ENCODE measurements at regions not wholly inside any gene's neighbourhood (a gene's known extent, or its start where the extent isn't known, plus 50 kb on each side); places are given as distances from the start of the nearest gene placed in this dataset.

DNA sequence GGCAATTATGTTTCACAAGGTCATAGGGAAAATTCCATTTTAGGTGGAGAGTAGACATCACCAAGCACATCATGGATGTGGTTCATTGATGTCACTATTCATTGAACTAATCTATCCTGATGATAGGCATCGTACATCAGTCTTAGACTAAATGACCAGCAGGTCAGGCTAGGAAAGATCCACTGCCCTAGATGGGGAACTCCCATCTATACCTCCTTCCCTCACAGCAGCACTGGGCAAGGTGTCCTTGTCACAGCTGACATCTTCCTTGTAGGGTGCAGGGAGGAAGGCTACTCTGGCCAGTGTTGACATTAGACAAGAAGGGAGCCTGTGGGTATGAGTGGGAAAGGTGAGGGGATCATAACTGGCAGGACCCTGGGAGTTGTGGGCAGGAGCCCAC, 63.8 kb upstream of the CAPRIN2 start:
- TF ChIP-seq POLR2A (IDR thresholded peaks at IDR 0.05) = no peak
- no peak for TF ChIP-seq POLR2AphosphoS5 (IDR thresholded peaks at IDR 0.05)
- TF ChIP-seq, protein P1, sequence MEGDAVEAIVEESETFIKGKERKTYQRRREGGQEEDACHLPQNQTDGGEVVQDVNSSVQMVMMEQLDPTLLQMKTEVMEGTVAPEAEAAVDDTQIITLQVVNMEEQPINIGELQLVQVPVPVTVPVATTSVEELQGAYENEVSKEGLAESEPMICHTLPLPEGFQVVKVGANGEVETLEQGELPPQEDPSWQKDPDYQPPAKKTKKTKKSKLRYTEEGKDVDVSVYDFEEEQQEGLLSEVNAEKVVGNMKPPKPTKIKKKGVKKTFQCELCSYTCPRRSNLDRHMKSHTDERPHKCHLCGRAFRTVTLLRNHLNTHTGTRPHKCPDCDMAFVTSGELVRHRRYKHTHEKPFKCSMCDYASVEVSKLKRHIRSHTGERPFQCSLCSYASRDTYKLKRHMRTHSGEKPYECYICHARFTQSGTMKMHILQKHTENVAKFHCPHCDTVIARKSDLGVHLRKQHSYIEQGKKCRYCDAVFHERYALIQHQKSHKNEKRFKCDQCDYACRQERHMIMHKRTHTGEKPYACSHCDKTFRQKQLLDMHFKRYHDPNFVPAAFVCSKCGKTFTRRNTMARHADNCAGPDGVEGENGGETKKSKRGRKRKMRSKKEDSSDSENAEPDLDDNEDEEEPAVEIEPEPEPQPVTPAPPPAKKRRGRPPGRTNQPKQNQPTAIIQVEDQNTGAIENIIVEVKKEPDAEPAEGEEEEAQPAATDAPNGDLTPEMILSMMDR (IDR thresholded peaks at IDR 0.05) = no peak
- TF ChIP-seq EP300 (IDR thresholded peaks at IDR 0.05) = no peak
